C4-2B (cell line): ENCODE measurements at regions not wholly inside any gene's neighbourhood (a gene's known extent, or its start where the extent isn't known, plus 50 kb on each side); places are given as distances from the start of the nearest gene placed in this dataset.

Experiments
- ZFX ChIP-seq: fragments of 450-650 bp; IDR thresholded peaks from 2 replicates; pipeline ENCODE4 v1.6.1; 2017
- TF ChIP-seq, protein P1 (sequence below): fragments of 450-650 bp; conservative IDR thresholded peaks from 2 replicates; pipeline ENCODE4 v1.5.1; 2017; ENCODE audit warnings: mild to moderate bottlenecking

DNA sequence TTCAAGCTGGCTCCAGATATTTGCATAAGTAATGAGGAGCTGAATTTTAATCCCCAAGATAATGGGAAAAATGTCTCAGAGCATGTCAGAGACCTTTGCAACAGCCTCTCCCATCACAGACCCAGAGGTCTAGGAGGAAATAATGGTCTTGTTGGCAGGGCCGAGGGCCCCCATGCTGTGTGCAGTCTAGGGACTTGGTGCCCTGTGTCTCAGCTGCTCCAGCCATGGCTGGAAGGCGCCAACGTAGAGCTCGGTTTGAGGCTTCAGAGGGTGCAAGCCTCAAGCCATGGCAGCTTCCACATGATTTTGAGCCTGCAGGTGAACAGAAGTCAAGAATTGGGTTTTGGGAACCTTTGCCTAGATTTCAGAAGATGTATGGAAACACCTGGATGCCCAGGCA is 134.7 kb downstream of the LYPLAL1 start:
- TF ChIP-seq, protein P1, sequence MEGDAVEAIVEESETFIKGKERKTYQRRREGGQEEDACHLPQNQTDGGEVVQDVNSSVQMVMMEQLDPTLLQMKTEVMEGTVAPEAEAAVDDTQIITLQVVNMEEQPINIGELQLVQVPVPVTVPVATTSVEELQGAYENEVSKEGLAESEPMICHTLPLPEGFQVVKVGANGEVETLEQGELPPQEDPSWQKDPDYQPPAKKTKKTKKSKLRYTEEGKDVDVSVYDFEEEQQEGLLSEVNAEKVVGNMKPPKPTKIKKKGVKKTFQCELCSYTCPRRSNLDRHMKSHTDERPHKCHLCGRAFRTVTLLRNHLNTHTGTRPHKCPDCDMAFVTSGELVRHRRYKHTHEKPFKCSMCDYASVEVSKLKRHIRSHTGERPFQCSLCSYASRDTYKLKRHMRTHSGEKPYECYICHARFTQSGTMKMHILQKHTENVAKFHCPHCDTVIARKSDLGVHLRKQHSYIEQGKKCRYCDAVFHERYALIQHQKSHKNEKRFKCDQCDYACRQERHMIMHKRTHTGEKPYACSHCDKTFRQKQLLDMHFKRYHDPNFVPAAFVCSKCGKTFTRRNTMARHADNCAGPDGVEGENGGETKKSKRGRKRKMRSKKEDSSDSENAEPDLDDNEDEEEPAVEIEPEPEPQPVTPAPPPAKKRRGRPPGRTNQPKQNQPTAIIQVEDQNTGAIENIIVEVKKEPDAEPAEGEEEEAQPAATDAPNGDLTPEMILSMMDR = no peak
- TF ChIP-seq ZFX = no peak
